ENCODE measurements at regions not wholly inside any gene's neighbourhood (a gene's known extent, or its start where the extent isn't known, plus 50 kb on each side); places are given as distances from the start of the nearest gene placed in this dataset.

GRCh38 chr5:6833406-6833805 lies 120.2 kb downstream of the TENT4A start:
- DNase-seq, result no peak

- DNase-seq, result no peak
Observed at GRCh38 chr5:6837095-6837494, 123.9 kb downstream of the TENT4A start.

GRCh38 chr5:6837519-6838110 lies 124.4 kb downstream of the TENT4A start:
- DNase-seq, result no peak

GRCh38 chr5:6838736-6839135 lies 125.5 kb downstream of the TENT4A start:
- no peak for DNase-seq

DNA sequence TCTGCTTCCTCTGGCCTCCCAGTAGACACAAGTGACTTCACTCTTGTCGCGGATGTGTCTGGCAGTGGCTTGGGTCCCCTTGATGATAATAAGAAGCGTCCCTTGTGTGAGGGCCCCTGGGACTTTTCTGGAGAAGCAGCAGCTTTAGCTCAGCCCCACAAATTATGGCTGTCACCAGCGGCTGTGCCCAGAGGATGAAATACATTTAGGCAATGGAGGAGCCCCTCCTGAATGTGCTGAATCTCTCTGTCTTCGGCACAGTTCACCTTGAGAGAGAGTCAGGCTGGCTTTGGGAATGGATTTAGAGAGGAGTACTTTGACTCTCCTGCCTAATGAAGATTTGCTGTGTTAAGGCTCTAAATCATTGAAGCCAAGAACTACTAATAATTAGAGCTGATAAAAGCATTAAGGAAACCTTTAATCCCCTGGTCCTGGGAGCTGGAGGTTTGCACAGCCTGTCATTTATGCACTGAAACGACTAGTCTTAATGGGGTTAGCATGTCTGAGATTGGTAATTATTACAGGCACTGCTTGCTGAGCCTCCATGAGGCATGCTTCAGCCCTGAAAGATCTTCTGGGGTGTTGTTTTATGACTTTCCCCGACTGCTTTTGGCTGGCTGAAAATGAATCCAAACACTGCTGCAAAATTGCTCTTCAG lies 127.0 kb downstream of the TENT4A start:
- DNase-seq, result no peak

DNA sequence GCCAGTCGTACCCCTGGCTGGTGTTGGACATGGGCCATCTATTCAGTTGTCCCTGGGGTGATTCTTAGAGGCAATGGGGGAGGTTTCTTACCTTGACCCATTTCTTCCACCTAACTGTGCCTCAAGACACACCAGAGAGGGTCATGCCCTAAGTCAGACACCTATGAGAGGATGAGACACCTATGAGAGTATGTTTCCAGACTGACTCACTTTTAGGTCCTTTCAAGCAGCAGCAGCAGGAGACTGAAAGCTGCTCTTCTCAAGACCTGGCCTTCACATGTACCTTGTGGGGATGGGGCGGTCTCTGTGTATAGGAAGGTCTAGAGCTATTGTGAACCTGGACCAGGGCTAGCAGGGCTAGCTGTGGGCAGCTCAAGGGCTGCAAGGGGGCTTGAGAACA lies 130.1 kb downstream of the TENT4A start:
- DNase-seq, result no peak

DNA sequence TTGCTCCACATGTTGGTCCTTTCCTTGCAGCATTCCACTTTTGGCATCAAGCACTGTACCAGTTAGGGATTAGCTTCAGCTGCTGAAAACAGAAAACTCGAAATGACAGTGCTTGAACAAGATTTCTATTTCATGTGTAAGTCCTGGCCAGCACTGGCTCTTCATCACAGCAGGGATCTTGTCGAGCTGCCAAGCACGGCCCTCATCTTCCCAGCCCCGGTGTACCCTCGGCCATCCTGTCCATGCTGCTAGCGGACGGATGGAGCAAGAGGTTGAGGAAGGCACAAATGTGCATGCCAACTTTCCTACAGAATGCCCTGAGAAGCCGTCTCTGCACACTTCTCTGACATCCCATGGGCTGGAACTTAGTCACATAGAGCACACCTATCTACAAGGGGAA lies 130.6 kb downstream of the TENT4A start:
- DNase-seq, result no peak

- DNase-seq, result no peak
Observed at GRCh38 chr5:6845856-6846255, 132.6 kb downstream of the TENT4A start.

DNA sequence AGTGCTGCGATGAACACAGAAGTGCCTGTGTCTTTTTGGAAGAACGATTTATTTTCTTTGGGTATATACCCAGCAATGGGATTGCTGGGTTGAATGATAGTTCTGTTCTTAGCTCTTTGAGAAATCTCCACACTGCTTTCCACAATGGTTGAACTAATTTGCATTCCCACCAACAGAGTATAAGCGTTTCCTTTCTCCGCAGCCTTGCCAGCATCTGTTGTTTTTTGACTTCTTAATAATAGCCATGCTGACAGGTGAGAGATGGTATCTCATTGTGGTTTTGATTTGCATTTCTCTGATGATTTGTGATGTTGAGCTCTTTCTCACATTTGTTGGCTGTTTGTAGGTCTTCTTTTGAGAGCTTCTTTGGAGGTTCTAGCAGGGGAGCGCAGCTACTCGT lies 134.6 kb downstream of the TENT4A start:
- DNase-seq, result no peak

DNA sequence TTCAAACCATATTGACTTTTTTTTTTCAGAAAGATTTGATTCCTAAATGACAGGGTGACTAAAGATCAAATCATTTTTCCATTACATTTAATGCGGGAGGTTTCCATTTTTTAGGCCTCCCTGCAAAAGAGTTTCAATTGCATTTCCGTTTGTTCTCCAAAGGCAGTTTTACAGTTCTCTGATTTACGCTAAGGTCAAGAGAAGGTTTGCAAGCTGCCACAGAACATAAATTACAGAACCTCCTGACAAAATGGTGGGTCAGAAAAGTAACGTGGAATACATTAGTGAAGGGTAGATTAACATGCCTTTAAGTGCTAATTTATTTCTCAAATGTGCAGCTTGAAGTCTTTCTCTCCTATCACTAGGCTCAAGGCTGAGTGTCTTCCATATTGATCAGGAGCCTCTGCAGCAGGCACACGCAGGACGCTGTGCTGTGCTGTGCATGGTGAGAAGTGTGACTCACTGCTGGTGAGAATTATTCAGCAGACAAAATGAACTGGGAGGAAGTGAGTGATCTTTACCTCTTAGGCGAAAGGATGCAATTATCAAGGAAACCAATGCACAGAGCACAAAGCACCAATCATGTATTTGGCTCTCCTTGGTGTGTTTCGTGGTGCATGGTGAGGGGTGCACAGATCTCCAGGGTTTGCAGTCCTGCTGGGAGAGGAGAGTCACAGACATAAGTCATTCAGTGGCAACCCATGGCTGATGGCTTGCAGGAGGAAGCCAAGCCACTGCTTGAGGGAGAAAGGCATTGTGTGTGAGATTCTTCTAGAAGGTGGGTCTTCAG lies 136.3 kb downstream of the TENT4A start:
- DNase-seq, result no peak

DNA sequence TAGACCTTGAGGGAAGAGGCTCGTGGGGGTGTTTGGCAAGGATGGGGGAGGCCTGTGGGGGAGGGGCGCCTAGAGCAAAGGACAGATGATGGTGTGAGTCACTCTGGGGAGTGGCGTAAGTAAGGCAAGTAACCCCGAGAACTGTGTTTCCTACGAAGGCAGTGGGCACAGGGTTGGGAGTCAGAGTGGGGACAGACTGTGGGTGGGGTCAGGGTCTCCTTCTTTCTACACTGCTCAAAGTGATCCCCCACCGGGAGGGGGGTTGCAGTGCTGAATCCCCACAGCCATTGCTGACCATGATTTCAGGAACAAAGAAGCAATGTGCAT lies 136.8 kb downstream of the TENT4A start:
- no peak for DNase-seq

GRCh38 chr5:6856653-6857052 lies 143.4 kb downstream of the TENT4A start:
- no peak for DNase-seq

DNA sequence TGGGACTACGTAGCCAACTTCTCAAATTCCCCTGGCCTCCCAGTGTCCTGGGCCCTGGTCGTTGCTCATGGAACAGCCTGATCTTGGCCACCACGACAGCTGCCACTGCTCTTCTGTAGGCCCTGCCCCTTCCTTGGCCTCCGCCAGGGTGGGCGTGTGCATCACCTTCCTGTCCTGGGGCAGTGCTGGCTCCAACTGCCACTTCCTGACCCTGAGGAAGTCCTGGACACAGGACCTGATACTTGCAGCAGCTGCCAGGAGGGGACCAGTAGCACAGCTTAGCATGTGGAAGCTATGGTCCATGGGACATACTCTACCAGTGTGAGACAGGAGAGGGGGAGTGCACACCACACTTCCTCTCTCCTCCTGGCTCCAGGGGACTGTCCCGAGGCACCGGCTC lies 145.2 kb downstream of the TENT4A start:
- no peak for DNase-seq

GRCh38 chr5:6859023-6859422 lies 145.8 kb downstream of the TENT4A start:
- no peak for DNase-seq

DNA sequence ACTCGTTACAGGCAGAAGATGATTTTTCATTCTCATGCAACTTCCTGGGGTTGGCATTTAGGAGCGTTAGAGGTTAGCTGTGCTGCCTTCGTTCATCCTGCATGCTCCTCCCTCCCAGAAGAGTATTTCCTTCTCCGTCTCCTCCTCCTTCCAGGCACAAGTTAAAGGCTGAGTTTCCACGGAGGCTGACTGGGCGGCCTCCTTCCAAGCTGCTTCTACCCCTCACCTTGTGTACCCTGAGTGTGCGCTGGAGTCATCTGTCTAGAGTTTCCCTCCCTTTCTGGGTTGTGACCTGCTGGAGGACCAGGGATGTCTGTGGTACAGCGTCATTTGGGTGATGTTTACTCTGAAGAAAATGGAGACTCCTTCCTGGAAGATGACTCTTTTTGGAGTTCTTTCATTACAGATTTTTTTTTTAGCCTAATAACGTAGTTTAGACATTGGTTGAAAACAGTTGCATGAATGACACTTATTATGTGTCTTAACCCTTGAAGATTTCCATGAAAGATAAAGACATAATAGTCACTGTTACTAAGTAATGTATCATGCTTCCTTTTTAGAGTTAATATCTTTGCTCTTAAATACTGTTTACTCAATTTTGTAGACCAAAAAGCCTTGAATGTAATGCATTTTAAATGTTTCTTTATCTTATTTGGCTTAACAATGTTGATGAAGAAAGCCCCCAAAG lies 146.9 kb downstream of the TENT4A start:
- DNase-seq, result no peak

DNA sequence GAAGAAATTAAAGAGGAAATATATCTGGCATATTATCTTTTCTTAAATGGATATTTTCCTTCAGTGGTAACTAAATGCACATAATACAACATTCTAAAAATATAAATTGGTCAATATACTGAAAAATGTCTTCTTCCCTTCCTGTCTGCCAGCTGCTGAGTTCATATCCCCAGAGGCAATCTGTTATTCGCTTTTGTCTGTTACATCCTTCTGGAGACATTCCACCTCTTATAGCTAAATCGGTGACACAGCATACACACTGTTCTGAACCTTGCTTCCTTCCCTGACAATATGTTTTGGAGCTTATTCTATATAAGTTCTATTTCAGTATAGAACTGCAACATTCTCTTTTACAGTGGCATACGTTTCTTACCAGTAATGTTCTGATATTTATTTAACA lies 147.8 kb downstream of the TENT4A start:
- no peak for DNase-seq

DNA sequence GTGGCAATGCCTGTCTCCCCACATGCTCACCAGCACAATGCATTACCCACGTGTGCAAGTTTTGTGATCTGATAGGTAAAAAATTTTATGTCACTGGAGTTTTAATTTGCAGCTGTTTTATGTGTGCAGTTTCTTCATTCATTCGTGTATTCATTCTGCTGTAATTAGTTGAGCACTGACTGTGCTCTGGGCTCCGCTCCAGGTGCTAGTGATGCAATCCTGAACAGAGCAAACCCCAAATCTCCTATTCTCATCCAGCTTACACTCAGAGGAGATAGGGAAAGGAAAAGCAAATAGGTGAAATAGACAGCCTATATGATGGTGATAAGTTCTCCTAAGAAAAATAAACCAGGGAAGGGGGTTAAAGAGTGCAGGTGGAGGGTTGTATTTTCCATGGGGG lies 148.4 kb downstream of the TENT4A start:
- no peak for DNase-seq

DNA sequence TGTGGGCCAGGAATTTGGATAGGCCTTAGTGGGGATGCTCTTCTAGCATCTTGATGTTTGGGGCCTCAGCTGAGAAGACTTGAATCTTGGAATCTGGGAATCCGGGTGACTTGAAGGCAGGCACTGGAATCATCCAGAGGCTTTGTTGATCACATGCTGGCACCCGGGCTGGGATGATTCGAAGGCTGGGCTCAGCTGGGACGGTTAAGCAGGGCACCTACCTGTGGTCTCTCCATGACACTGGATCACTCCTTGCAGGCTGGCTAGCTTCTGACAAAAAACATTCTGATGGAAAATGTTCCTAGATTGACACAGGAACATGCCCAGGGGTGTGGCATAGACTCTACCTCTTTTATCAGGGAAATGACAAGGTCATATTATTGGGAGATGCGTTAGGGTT lies 149.1 kb downstream of the TENT4A start:
- no peak for DNase-seq

GRCh38 chr5:6867712-6868111 lies 154.5 kb downstream of the TENT4A start:
- DNase-seq, result no peak

DNA sequence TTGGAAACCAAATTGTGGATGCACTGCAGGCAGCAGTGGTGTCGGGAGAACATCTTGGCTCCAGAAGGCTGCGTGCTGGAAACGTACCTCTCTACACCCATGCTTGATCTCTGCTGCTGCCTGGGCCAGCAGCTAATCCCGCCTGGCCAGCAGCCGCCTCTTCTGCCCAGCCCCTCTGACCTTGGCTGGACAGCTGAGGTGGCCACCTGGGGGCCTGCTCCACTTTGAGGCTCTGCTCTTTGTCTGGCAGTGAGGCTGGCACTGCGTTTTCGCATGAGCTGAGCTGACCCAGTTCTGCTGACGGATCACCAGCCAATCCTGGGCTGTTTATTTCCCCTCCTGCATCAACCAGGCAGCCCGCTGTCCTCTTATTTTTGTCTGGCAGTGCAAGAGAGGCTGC lies 154.9 kb downstream of the TENT4A start:
- DNase-seq, result no peak

GRCh38 chr5:6868575-6869215 lies 155.5 kb downstream of the TENT4A start:
- no peak for DNase-seq

- no peak for DNase-seq
Observed at GRCh38 chr5:6869677-6870076, 156.4 kb downstream of the TENT4A start.

- no peak for DNase-seq
Observed at GRCh38 chr5:6872441-6873160, 159.4 kb downstream of the TENT4A start.

Data from HCEC 1CT (cell line).